ENCODE measurements at regions not wholly inside any gene's neighbourhood (a gene's known extent, or its start where the extent isn't known, plus 50 kb on each side); places are given as distances from the start of the nearest gene placed in this dataset.

GRCh38 chr11:91796999-91797398 lies 427.6 kb upstream of the FAT3 start:
- DNase-seq, result no peak

- no peak for DNase-seq
These were observed 429.3 kb upstream of the FAT3 start for GRCh38 chr11:91795139-91795887.

DNA sequence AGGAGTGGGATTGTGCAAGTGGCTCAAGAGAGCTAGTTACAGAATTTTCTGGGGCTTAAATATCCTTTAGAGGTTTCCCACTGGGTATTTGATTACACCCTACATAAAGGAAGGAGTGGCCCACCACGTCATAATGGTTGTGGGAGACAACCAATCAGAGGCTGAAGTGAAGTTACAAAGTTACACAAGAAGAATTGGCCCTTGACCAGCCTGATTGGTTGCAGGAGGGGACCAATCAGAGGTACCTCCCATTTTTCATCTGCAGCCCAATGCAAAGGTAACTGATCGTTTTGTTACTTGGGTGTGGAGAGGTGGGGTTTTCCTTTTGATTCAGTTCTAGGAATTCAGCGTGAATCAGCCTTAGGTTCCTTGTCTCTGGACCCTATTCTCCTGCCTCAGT lies 430.5 kb upstream of the FAT3 start:
- DNase-seq, result no peak

GRCh38 chr11:91792779-91793262 lies 431.8 kb upstream of the FAT3 start:
- no peak for DNase-seq

DNA sequence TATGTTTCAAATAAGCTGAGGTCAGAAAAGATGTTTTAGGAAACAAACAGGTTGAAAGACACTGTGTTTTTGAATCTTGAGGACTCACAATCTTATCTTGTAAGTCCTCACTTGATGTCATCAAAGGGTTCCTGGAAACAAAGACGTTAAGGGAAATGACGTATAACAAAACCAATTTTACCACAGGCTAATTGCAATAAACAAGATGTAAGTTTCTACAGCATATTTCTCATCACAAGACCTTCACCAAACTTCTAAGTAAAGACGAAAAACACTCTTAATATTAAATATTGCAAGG lies 433.5 kb upstream of the FAT3 start:
- no peak for DNase-seq

- no peak for DNase-seq
These were observed 434.1 kb upstream of the FAT3 start for GRCh38 chr11:91790346-91791170.

DNA sequence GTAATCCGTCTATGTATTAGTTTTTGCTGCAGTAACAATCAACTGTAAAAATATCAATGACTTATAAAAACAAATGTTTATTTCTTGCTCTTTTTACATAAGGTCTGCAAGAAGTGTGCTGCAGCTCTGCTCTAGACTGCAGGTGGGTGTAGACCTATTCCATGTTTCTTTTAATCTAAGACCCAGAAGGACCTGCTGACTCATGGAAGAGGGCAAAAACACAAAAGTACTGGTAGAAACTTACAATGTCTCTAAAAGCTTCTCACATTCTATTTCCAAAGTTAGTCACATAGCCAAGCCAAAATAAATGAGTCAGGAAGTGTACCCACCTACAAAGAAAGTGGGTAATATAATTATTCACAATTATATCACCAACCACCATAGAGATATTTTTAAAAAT lies 435.9 kb upstream of the FAT3 start:
- DNase-seq, result no peak

GRCh38 chr11:91786097-91786496 lies 438.5 kb upstream of the FAT3 start:
- DNase-seq, result no peak

DNA sequence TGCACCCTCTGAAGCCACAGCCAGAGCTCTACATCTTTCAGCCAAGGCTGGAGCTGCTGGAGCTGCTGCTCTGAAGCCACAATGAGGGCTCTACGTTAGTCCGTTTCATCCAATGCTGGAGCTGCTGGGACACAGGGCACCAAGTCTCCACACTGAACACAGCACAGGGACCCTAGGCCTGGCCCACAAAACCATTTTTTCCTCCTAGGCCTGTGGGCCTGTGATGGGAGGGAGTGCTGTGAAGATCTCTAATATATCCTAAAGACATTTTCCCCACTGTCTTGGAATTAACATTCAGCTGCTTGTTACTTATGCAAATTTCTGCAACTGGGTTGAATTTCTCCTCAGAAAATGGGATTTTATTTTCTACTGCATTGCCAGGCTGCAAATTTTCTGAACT lies 441.4 kb upstream of the FAT3 start:
- DNase-seq, result no peak

GRCh38 chr11:91778758-91779157 lies 445.9 kb upstream of the FAT3 start:
- DNase-seq, result no peak

- DNase-seq, result no peak
These were observed 448.0 kb upstream of the FAT3 start for GRCh38 chr11:91776655-91777054.

- DNase-seq, result no peak
These were observed 451.5 kb upstream of the FAT3 start for GRCh38 chr11:91773090-91773489.

- DNase-seq, result no peak
These were observed 452.7 kb upstream of the FAT3 start for GRCh38 chr11:91771961-91772360.

- no peak for DNase-seq
These were observed 455.8 kb upstream of the FAT3 start for GRCh38 chr11:91768783-91769182.

DNA sequence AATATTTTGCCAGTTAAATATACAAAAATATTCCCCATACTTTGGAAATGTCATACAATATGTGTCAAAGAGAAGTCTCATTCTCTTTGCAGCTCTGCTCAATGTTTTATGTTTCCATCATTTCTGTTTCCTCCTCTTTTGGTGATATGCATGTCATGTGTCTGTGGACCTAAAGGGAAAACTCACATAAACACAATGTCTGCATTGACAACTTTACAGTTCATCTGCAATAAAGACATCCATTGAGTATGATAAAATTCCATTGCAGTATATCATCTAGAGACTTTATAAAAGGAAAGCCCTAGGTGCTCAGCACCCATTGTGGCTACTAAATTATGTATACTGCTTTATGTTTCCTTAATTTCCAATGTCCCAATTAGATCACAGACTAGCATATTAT lies 461.3 kb upstream of the FAT3 start:
- DNase-seq, result no peak

DNA sequence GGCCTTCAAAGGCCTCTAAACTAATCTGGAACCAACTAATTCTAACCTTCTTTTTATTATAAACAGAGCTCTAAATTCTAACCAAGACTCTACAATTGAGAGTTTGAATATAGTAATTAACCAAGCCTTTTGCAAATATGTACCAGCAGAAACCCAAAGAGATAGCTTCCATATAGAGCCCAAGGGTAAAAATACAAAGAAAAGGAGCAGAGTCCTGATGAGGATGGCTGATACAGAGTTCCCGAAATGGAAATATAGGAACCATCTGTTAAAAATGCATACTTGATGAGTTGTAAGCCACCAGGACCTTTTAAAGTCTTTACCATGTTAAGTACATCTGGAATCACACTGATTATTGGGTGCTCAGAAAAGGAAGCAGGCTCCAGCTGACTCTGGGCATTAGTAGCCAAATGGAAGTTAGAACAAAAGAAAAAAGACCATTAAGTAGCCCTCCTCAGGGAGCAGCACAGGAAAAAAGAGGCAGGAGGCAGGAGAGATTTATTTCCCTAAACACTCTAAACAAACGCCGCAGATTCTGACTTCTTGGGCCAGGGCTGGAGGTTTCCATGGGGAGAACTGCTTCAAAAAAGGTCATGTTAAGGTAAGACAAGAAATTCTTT lies 463.1 kb upstream of the FAT3 start:
- no peak for DNase-seq

DNA sequence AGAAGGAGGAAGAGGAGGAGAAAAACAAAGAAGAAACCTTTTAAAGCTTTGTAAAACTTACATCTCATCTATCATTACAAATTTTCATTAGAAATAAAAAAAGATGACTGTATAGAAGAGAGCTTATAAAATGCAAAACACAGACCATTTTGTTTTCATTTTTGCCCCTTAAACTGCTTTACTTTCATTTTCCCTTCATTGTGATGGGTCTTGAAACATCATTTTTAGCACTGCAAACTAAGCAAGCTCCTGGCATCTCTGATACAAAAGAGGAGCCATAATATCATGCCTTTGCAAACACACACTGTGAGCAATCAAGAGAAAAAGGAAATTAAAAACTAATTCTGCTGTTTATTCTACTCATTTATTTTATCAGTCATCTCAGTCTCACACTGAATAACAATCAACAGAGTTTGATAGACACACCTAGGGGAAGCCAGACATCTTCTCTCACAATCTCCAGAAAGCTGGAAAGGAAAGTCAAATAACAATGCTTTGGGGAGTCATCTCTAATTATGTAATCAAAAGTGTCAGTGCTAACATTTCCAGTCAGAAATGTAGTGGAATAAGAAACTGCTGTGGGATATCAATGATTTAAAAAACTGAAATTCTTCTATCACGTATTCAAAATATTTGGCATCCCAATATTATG lies 467.7 kb upstream of the FAT3 start:
- DNase-seq, result no peak

- no peak for DNase-seq
These were observed 468.5 kb upstream of the FAT3 start for GRCh38 chr11:91755951-91756707.

DNA sequence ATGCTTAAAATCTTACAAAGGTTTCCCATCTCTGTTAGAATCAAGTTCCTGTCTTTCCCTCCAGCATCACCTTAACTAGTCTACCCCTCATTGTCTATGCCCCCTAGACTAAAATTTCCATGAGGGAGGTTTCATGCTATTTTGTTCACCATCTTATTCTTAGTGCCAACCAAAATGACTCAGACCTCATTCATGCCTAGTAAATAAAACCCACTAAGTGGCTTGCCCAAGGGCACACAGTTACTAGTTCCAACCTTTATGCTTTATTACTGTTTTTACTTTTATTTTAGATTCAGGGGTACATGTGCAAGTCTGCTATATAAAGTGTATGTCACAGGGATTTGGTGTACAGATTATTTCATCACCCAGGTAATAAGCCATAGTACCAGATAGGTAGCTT lies 469.1 kb upstream of the FAT3 start:
- no peak for DNase-seq

DNA sequence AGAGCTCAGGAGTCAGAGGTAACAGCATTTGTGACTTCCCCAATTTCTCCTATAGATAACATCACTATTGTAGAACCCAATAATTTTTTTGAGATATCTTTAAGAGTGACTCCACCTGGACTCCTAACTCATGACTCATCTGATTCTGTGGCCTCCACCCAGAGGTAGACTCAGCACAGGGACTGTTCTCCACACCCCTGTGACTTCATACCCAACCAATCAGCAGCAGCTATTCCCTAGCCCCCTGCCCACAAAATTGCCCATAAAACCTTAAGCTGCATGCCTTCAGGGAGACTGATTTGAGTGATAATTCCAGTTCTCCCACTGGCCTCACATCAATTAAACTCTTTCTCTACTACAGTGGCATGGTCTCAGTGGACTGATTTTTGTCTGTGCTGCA lies 475.4 kb upstream of the FAT3 start:
- no peak for DNase-seq

GRCh38 chr11:91742155-91742554 lies 482.5 kb upstream of the FAT3 start:
- no peak for DNase-seq

DNA sequence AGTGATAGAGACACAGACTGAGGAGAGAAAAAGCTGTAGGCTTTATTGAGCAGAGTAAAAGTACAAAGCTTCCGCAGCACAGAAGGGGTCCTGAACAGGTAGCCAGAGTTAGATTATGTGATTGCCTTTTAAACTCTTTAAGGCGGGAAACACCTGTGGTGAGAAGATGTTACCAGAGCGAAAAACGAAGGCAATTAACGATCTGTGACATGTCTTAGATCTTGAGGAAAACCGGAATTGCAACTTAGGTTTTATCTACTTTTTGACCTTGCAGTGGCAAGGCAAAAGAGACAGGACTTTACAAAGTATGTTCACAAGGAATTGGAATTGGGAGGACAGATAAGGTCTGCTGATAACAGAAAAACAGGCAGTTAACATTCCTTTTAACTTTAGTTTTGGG lies 493.6 kb upstream of the FAT3 start:
- DNase-seq, result no peak

- no peak for DNase-seq
These were observed 494.0 kb upstream of the FAT3 start for GRCh38 chr11:91730620-91731019.
